ENCODE measurements at regions not wholly inside any gene's neighbourhood (a gene's known extent, or its start where the extent isn't known, plus 50 kb on each side); places are given as distances from the start of the nearest gene placed in this dataset.
A peak's percentile ranks its signal among the peaks of the same experiment; 100 is the strongest.

DNA sequence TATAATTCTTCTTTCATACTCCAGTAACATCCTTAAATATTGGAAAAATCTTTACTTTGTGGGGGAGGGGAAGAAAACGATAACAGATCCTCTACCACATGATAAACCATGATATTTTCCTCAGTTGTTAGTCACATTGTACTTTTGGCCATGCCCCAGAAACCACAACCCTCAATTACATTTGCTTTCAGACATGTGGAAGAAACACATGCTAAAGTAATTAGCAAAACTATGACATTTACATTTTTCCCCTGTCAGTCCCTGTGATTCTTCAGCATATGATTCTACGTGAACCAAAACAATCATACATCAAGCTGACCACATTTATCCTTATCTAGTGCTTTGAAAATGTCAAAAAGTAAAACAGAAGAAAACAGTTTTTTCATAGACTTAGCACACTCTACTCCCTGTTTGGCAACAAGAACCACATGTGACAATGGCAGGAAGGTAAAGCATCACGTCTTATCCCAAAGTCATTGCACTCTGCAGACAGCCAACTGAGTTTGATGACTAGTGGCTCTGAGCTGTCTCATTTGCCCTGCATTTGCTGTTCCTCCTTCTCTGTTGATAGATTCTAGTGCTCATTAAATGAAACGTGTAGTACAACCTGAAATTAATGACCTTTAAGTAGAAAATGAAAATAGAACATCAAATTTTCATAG lies 505.8 kb upstream of the MARCKS start:
- Histone ChIP-seq H3K4me1 (peaks cover 0 to 5% (median 0%) of the 10 kb centered on the region in 4 donors), H3K9me3 (no peaks in the 10 kb centered on the region), H3K36me3 (no peaks in the 10 kb centered on the region), H3K4me3 (no peak overlapping the region), H3K27me3 (no peaks in the 10 kb centered on the region), H3K27ac (no peak overlapping the region)
- TF ChIP-seq, protein P1, sequence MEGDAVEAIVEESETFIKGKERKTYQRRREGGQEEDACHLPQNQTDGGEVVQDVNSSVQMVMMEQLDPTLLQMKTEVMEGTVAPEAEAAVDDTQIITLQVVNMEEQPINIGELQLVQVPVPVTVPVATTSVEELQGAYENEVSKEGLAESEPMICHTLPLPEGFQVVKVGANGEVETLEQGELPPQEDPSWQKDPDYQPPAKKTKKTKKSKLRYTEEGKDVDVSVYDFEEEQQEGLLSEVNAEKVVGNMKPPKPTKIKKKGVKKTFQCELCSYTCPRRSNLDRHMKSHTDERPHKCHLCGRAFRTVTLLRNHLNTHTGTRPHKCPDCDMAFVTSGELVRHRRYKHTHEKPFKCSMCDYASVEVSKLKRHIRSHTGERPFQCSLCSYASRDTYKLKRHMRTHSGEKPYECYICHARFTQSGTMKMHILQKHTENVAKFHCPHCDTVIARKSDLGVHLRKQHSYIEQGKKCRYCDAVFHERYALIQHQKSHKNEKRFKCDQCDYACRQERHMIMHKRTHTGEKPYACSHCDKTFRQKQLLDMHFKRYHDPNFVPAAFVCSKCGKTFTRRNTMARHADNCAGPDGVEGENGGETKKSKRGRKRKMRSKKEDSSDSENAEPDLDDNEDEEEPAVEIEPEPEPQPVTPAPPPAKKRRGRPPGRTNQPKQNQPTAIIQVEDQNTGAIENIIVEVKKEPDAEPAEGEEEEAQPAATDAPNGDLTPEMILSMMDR (IDR thresholded peaks at IDR 0.05): no peak
- TF ChIP-seq POLR2A (IDR thresholded peaks at IDR 0.05): no peak
- no peak for DNase-seq

DNA sequence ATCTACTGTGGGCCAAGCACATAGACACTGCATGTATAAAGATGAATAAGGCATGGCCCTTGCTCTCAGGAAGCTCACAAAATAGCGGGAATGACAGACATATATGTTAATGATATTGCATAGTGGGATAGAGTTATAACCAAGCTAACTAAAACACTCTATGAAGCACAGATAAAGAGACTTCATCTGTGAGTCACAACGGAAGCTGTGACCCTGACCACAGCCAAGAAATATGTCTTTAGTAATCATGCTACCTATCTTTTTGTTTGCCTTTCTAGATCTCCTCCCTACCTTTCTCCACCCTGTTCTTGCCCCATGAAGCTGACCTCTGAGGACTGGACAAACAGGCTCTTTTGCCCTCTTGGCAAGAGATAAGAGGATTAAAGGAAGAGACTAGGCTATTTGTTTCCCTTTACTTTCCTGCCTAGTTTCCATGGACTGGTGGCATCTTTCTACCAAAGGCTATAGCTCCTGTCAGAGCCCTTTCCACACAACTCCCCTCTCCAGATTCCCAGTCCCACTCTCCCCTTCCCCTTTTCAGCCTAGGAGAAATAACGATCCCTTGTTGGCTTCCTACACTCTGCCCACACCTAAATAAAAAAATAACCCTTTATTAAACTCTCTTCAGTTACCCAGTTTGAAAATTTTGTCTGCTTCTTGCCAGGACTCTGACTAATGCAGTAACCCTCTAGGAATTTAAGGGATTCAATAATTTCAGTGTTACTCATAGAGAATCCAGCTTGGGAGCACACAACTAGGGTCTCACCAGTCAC lies 504.9 kb upstream of the MARCKS start:
- H3K9me3 ChIP-seq: no peaks in the 10 kb centered on the region
- no peaks in the 10 kb centered on the region for H3K27me3 ChIP-seq
- peak overlapping the region in 1 of 4 donors; percentile 5 for H3K27ac ChIP-seq
- peaks cover 0 to 5% (median 0%) of the 10 kb centered on the region in 4 donors for H3K4me1 ChIP-seq
- peak in 1 of 3 donors; percentile 48 for DNase-seq
- no peak for TF ChIP-seq POLR2A (IDR thresholded peaks at IDR 0.05)
- TF ChIP-seq, protein P1 (IDR thresholded peaks at IDR 0.05): no peak
- no peak overlapping the region for H3K4me3 ChIP-seq
- H3K36me3 ChIP-seq: no peaks in the 10 kb centered on the region

DNA sequence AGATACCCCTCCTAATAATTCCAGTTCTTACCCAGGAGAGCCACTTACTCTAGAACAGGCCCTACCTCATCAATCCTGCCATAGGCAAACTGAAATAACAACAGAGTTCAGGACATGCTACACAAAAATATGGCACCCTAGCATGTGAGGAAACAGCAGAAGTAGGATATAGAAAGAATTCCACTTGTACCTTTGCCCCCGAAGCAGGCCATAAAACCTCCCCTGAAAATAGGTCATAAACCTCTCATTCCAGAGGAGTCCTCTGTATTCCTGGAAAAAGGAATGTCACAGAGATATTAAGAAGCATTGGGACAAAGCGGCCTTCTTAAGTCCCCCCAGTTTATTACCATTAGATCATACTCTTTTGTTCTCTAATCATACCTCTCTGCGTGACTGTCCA lies 504.3 kb upstream of the MARCKS start:
- no peak for DNase-seq
- H3K9me3 ChIP-seq: no peaks in the 10 kb centered on the region
- no peaks in the 10 kb centered on the region for H3K36me3 ChIP-seq
- TF ChIP-seq, protein P1 (IDR thresholded peaks at IDR 0.05): no peak
- no peak for TF ChIP-seq POLR2A (IDR thresholded peaks at IDR 0.05)
- H3K27me3 ChIP-seq: no peaks in the 10 kb centered on the region
- H3K27ac ChIP-seq: peak overlapping the region in 1 of 4 donors; percentile 5
- H3K4me3 ChIP-seq: no peak overlapping the region
- H3K4me1 ChIP-seq: peaks cover 0 to 5% (median 0%) of the 10 kb centered on the region in 4 donors

DNA sequence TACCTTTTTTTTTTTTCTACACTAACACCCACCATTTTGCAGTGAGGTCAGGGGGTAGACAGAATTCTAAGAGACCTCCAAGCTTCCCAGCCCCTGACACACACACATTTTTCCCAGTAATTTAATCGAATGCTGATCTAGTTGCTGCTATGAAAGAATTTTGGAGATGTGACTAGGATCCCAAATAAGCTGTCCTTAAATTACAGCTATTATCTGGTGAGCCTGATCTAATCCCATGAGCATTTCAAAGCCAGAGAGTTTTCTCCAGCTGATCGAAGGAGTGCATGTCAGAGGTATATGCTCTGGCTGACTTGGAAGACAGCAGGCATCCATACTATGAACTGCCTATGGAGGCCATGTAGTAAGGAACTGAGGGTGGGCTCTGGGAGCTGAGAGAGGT lies 503.8 kb upstream of the MARCKS start:
- no peaks in the 10 kb centered on the region for H3K36me3 ChIP-seq
- TF ChIP-seq, protein P1 (IDR thresholded peaks at IDR 0.05): no peak
- TF ChIP-seq POLR2A (IDR thresholded peaks at IDR 0.05): no peak
- no peak overlapping the region for H3K27ac ChIP-seq
- peaks cover 0 to 5% (median 0%) of the 10 kb centered on the region in 4 donors for H3K4me1 ChIP-seq
- H3K27me3 ChIP-seq: no peaks in the 10 kb centered on the region
- no peak for DNase-seq
- H3K9me3 ChIP-seq: no peaks in the 10 kb centered on the region
- no peak overlapping the region for H3K4me3 ChIP-seq

DNA sequence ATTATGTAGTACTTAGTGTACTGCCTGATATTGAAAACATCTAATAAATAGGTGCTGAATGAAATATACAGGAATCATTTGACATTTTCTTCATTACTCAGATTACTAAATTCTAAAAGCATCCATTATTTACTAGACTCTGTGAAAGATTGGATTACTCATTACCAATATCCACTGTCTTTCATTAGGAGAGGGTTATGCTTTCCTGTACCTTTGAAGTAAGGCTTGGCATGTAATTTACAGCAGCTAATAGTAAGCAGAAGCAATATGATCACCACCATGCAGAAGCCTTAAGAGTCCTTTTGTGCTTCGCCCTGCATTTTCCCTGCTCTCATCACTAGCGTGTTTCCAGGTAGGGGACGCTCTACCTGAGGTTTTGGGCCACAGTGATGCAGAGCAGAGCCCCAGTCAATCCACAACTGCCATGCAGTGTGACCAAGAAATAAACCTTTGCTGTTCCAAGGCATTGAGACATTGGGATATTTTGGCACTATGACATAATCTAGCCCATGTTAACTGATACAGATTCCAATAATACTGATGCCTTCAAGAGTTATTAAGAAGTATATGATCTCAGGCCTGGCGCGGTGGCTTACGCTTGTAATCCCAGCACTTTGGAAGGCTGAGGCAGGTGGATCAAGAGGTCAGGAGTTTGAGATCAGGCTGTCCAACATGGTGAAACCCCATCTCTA lies 502.8 kb upstream of the MARCKS start:
- peaks cover 0 to 5% (median 0%) of the 10 kb centered on the region in 4 donors for H3K4me1 ChIP-seq
- H3K27me3 ChIP-seq: no peaks in the 10 kb centered on the region
- no peak for DNase-seq
- TF ChIP-seq, protein P1 (IDR thresholded peaks at IDR 0.05): no peak
- TF ChIP-seq POLR2A (IDR thresholded peaks at IDR 0.05): no peak
- H3K4me3 ChIP-seq: no peak overlapping the region
- no peaks in the 10 kb centered on the region for H3K36me3 ChIP-seq
- H3K9me3 ChIP-seq: no peaks in the 10 kb centered on the region
- no peak overlapping the region for H3K27ac ChIP-seq
